Superior temporal gyrus (tissue), 1 donor: ENCODE measurements at regions not wholly inside any gene's neighbourhood (a gene's known extent, or its start where the extent isn't known, plus 50 kb on each side); places are given as distances from the start of the nearest gene placed in this dataset.

Experiments used
- DNase-seq: peaks from one replicate; pipeline ENCODE4 v3.0.0-alpha.2; 2016; ENCODE audit errors: extremely low spot score

GRCh38 chr2:67970071-67970470 lies 92.7 kb downstream of the C1D start:
- no peak for DNase-seq

GRCh38 chr2:67970542-67970941 lies 92.3 kb downstream of the C1D start:
- no peak for DNase-seq

GRCh38 chr2:67974559-67975430 lies 88.0 kb downstream of the C1D start:
- peak; percentile 63 for DNase-seq

GRCh38 chr2:67977464-67977863 lies 85.3 kb downstream of the C1D start:
- no peak for DNase-seq

DNA sequence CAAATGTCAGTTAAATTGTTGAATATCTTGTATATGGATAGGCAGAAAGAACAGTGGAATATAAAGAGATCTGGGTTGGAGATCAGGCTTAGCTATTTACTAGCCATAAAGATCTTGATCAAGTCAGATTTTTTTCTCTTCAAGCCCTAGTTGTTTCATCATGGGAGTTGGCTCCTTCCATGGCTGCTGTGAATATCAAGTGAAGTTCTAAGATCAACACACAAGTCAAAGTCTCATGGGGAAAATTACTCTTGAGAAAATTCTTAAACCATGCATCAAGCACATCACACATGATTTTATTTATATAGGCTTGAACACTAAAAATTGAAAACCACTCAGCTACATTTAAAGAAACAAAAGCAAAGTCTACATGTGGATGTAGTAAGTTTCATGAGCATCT lies 79.8 kb downstream of the C1D start:
- DNase-seq: no peak

GRCh38 chr2:67984600-67984999 lies 78.2 kb downstream of the C1D start:
- DNase-seq: no peak

DNA sequence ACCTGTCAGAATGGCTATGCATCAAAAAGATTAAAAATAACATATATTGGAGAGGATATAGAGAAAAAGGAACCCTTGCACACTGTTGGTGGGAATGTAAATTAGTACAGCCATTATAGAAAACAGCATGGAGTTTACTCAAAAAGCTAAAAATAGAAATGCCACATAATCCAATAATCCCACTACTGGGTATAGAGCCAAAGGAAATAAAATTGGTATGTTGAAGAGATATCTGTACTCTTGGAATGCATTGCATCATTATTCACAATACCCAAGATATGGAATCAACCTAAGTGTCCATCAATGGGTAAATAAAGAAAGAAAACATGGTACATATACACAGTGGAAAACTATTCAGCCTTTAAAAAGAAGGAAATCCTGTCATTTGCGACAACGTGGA lies 77.2 kb downstream of the C1D start:
- DNase-seq: no peak

GRCh38 chr2:67986258-67986657 lies 76.5 kb downstream of the C1D start:
- DNase-seq: no peak
